ENCODE measurements at regions not wholly inside any gene's neighbourhood (a gene's known extent, or its start where the extent isn't known, plus 50 kb on each side); places are given as distances from the start of the nearest gene placed in this dataset.

- Histone ChIP-seq H3K4me3 (ENCODE audit: insufficient read depth, low read depth, low read length) (no peak overlapping the region), H3K9me3 (ENCODE audit: insufficient read depth, low read depth, low read length) (peaks cover 6% of the 10 kb centered on the region), H4K20me1 (ENCODE audit: insufficient read depth, low read length) (no peaks in the 10 kb centered on the region), H3K79me2 (ENCODE audit: insufficient read depth, low read length) (no peaks in the 10 kb centered on the region), H2AFZ (ENCODE audit: low read depth, low read length) (no peak overlapping the region), H3K27me3 (ENCODE audit: insufficient read depth, low read length) (no peaks in the 10 kb centered on the region), H3K4me1 (ENCODE audit: insufficient read depth, low read length) (no peaks in the 10 kb centered on the region), H3K4me2 (ENCODE audit: low read length) (no peak overlapping the region), H3K36me3 (ENCODE audit: insufficient read depth, low read length) (no peaks in the 10 kb centered on the region), H3K27ac (ENCODE audit: low read depth, low read length) (no peak overlapping the region), H3K9ac (ENCODE audit: low read length) (no peak overlapping the region)
- peaks cover 13% of the 10 kb centered on the region for H3K9me3 Mint-ChIP-seq (ENCODE audit: unreplicated experiment)
- H3K4me1 Mint-ChIP-seq (ENCODE audit: low read depth, unreplicated experiment), result no peaks in the 10 kb centered on the region
- DNase-seq (ENCODE audit: low read depth) (no peak), FAIRE-seq (no peak)
- no peak for TF ChIP-seq CTCF (IDR thresholded peaks at IDR 0.05; ENCODE audit: insufficient read depth, low read depth, low read length)
- no peak for TF ChIP-seq EZH2 (IDR thresholded peaks at IDR 0.05; ENCODE audit: insufficient read depth, low read length)
- H3K4me3 Mint-ChIP-seq (ENCODE audit: unreplicated experiment), result no peak overlapping the region
- H3K27ac Mint-ChIP-seq (ENCODE audit: unreplicated experiment), result no peak overlapping the region
- H3K36me3 Mint-ChIP-seq (ENCODE audit: low read depth, unreplicated experiment), result peaks cover 2% of the 10 kb centered on the region
- H3K27me3 Mint-ChIP-seq (ENCODE audit: low read depth, unreplicated experiment), result peaks cover 7% of the 10 kb centered on the region
These were observed 326.6 kb downstream of the THBS2 start for GRCh38 chr6:168927026-168927425.

- Histone ChIP-seq H3K36me3 (ENCODE audit: insufficient read depth, low read length) (no peaks in the 10 kb centered on the region), H4K20me1 (ENCODE audit: insufficient read depth, low read length) (no peaks in the 10 kb centered on the region), H3K9ac (ENCODE audit: low read length) (no peak overlapping the region), H3K4me2 (ENCODE audit: low read length) (no peak overlapping the region), H3K27ac (ENCODE audit: low read depth, low read length) (no peak overlapping the region), H3K4me3 (ENCODE audit: insufficient read depth, low read depth, low read length) (no peak overlapping the region), H3K27me3 (ENCODE audit: insufficient read depth, low read length) (no peaks in the 10 kb centered on the region), H2AFZ (ENCODE audit: low read depth, low read length) (no peak overlapping the region), H3K79me2 (ENCODE audit: insufficient read depth, low read length) (no peaks in the 10 kb centered on the region), H3K9me3 (ENCODE audit: insufficient read depth, low read depth, low read length) (peaks cover 6% of the 10 kb centered on the region), H3K4me1 (ENCODE audit: insufficient read depth, low read length) (no peaks in the 10 kb centered on the region)
- FAIRE-seq (no peak), DNase-seq (ENCODE audit: low read depth) (no peak)
- Mint-ChIP-seq H3K27ac (ENCODE audit: unreplicated experiment) (no peak overlapping the region), H3K9me3 (ENCODE audit: unreplicated experiment) (peaks cover 13% of the 10 kb centered on the region), H3K27me3 (ENCODE audit: low read depth, unreplicated experiment) (peaks cover 7% of the 10 kb centered on the region), H3K36me3 (ENCODE audit: low read depth, unreplicated experiment) (peaks cover 2% of the 10 kb centered on the region), H3K4me3 (ENCODE audit: unreplicated experiment) (no peak overlapping the region), H3K4me1 (ENCODE audit: low read depth, unreplicated experiment) (no peaks in the 10 kb centered on the region)
- TF ChIP-seq EZH2 (IDR thresholded peaks at IDR 0.05; ENCODE audit: insufficient read depth, low read length), result no peak
- TF ChIP-seq CTCF (IDR thresholded peaks at IDR 0.05; ENCODE audit: insufficient read depth, low read depth, low read length), result no peak
These were observed 327.3 kb downstream of the THBS2 start for GRCh38 chr6:168926306-168926705.

- H3K27me3 Mint-ChIP-seq (ENCODE audit: low read depth, unreplicated experiment), result peaks cover 7% of the 10 kb centered on the region
- Histone ChIP-seq H4K20me1 (ENCODE audit: insufficient read depth, low read length) (no peaks in the 10 kb centered on the region), H3K9ac (ENCODE audit: low read length) (no peak overlapping the region), H3K4me2 (ENCODE audit: low read length) (no peak overlapping the region), H3K4me1 (ENCODE audit: insufficient read depth, low read length) (no peaks in the 10 kb centered on the region), H3K36me3 (ENCODE audit: insufficient read depth, low read length) (no peaks in the 10 kb centered on the region), H3K79me2 (ENCODE audit: insufficient read depth, low read length) (no peaks in the 10 kb centered on the region), H3K27ac (ENCODE audit: low read depth, low read length) (no peak overlapping the region), H3K4me3 (ENCODE audit: insufficient read depth, low read depth, low read length) (no peak overlapping the region), H2AFZ (ENCODE audit: low read depth, low read length) (no peak overlapping the region), H3K27me3 (ENCODE audit: insufficient read depth, low read length) (no peaks in the 10 kb centered on the region), H3K9me3 (ENCODE audit: insufficient read depth, low read depth, low read length) (peaks cover 6% of the 10 kb centered on the region)
- H3K4me1 Mint-ChIP-seq (ENCODE audit: low read depth, unreplicated experiment), result no peaks in the 10 kb centered on the region
- no peak overlapping the region for H3K27ac Mint-ChIP-seq (ENCODE audit: unreplicated experiment)
- no peak for DNase-seq (ENCODE audit: low read depth)
- H3K9me3 Mint-ChIP-seq (ENCODE audit: unreplicated experiment), result peaks cover 10% of the 10 kb centered on the region
- TF ChIP-seq CTCF (IDR thresholded peaks at IDR 0.05; ENCODE audit: insufficient read depth, low read depth, low read length) (no peak), EZH2 (IDR thresholded peaks at IDR 0.05; ENCODE audit: insufficient read depth, low read length) (no peak)
- H3K36me3 Mint-ChIP-seq (ENCODE audit: low read depth, unreplicated experiment), result peaks cover 2% of the 10 kb centered on the region
- no peak for FAIRE-seq
- H3K4me3 Mint-ChIP-seq (ENCODE audit: unreplicated experiment), result no peak overlapping the region
These were observed 328.0 kb downstream of the THBS2 start for GRCh38 chr6:168925671-168926070.
